Erythroblast (primary cell): ENCODE measurements at regions not wholly inside any gene's neighbourhood (a gene's known extent, or its start where the extent isn't known, plus 50 kb on each side); places are given as distances from the start of the nearest gene placed in this dataset.

Source experiments
- GATA1 ChIP-seq: IDR thresholded peaks from 2 replicates; pipeline ENCODE4 v1.6.1; 2011; ENCODE audit warnings: low read depth, mild to moderate bottlenecking, control low read depth, low read length, moderate library complexity
- POLR2A ChIP-seq: IDR thresholded peaks from 2 replicates; pipeline ENCODE4 v1.6.1; 2011; ENCODE audit warnings: mild to moderate bottlenecking, low read length

DNA sequence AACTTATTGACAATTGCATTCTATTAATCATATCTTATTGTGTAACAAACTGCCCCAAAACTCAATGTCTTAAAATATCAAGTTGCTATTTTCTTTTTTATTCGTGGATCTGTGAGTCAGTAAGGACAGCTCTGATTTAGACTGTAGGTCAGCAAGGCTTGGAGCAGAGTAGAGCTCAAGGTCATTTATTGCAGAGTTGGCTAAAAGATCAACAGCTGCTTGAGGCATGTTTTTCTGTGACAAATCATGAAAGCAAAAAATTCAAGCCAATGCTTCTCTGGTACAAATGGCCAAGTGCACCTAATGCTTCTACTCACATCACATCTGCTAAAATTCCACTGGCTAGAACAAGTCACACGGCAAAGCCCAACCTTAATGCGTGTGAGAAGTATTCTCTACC lies 497.7 kb upstream of the LRATD1 start:
- no peak for TF ChIP-seq POLR2A
- TF ChIP-seq GATA1, result no peak
